RWPE1 (cell line): ENCODE measurements at regions not wholly inside any gene's neighbourhood (a gene's known extent, or its start where the extent isn't known, plus 50 kb on each side); places are given as distances from the start of the nearest gene placed in this dataset.
A peak's percentile ranks its signal among the peaks of the same experiment; 100 is the strongest.
"Not testable (repeated sequence)": the region's sequence is repeated elsewhere in the genome, so short reads cannot be mapped to it uniquely, and the experiment has no call there.

Experiments used
- CTCF ChIA-PET: fragments of 350-600 bp; sonication (Branson Sonifier 250); formaldehyde crosslinking; extraction: SDS; loops from one replicate; lab custom pipeline; 2021; lab: Yijun Ruan, JAX
- POLR2A ChIA-PET: fragments of 400-600 bp; formaldehyde crosslinking; extraction: SDS; loops from one replicate; lab custom pipeline; 2020; ENCODE audit warnings: antibody characterized with exemption; ENCODE audit not compliant: low non-redundant PET; lab: Yijun Ruan, JAX
- DNase-seq: peaks from one replicate; pipeline ENCODE4 v3.0.0; 2012; ENCODE audit warnings: low spot score
- H3K27ac ChIP-seq: fragments of 450-650 bp; 2 replicates; pipeline ENCODE4 v1.5.1; 2017
- CTCF ChIP-seq: fragments of 450-650 bp; conservative IDR thresholded peaks from 2 replicates; pipeline ENCODE4 v1.5.1; 2017; ENCODE audit warnings: low read depth, mild to moderate bottlenecking

GRCh38 chr1:48068206-48068605, 71.0 kb upstream of the TRABD2B start:
- no peak overlapping the region for H3K27ac ChIP-seq
- TF ChIP-seq CTCF = no peak
- no peak for DNase-seq
- ChIA-PET POLR2A (no interaction called here), CTCF (interaction anchor here (0.6 to 1.8 kb wide), 4 partner anchors 71 to 282 kb away, joined by 3 to 11 read pairs (median 4); partner anchors contain the start of gene TRABD2B)

GRCh38 chr1:48066936-48067335, 69.8 kb upstream of the TRABD2B start:
- ChIA-PET CTCF (interaction anchor here (0.6 to 1.8 kb wide), 2 partner anchors 29 to 70 kb away, joined by 3 to 11 read pairs; partner anchors contain the start of gene TRABD2B), POLR2A (no interaction called here)
- no peak for TF ChIP-seq CTCF

GRCh38 chr1:48064693-48065092, 67.5 kb upstream of the TRABD2B start:
- DNase-seq, POLR2A ChIA-PET, H3K27ac ChIP-seq: not testable (repeated sequence)
- CTCF ChIA-PET = interaction anchor here (1.0 kb wide), 1 partner anchor 67 kb away, joined by 6 read pairs; the partner anchor contains the start of gene TRABD2B

More at GRCh38 chr1:48066936-48067335, 69.8 kb upstream of the TRABD2B start:
- no peak for DNase-seq
- no peak overlapping the region for H3K27ac ChIP-seq

- no peak for DNase-seq
- CTCF ChIA-PET = interaction anchor here (0.6 to 1.6 kb wide), 4 partner anchors 8 to 65 kb away, joined by 3 to 13 read pairs (median 4); partner anchors contain the start of gene TRABD2B
Observed at GRCh38 chr1:48062353-48062752, 65.2 kb upstream of the TRABD2B start.

GRCh38 chr1:48061162-48062136, 64.3 kb upstream of the TRABD2B start:
- peak; percentile 72 for TF ChIP-seq CTCF
- peak; percentile 62 for DNase-seq

More at GRCh38 chr1:48062353-48062752, 65.2 kb upstream of the TRABD2B start:
- TF ChIP-seq CTCF = no peak
- POLR2A ChIA-PET = no interaction called here
- no peak overlapping the region for H3K27ac ChIP-seq

GRCh38 chr1:48059289-48059688, 62.1 kb upstream of the TRABD2B start:
- no peak for DNase-seq
- POLR2A ChIA-PET = no interaction called here
- no peak for TF ChIP-seq CTCF
- CTCF ChIA-PET = no interaction called here
- H3K27ac ChIP-seq = no peak overlapping the region

More at GRCh38 chr1:48061162-48062136, 64.3 kb upstream of the TRABD2B start:
- ChIA-PET POLR2A (no interaction called here), CTCF (interaction anchor here (0.6 to 2.2 kb wide), 15 partner anchors 10 to 327 kb away, joined by 3 to 43 read pairs (median 5); partner anchors contain the start of gene TRABD2B)
- H3K27ac ChIP-seq = no peak overlapping the region
